Glomerular visceral epithelial cell (primary cell): ENCODE measurements at regions not wholly inside any gene's neighbourhood (a gene's known extent, or its start where the extent isn't known, plus 50 kb on each side); places are given as distances from the start of the nearest gene placed in this dataset.

Source experiments
- DNase-seq: peaks from one replicate; pipeline ENCODE4 v3.0.0-alpha.2; 2016; ENCODE audit errors: extremely low spot score

GRCh38 chr13:34038541-34039068, 220.7 kb downstream of the RFC3 start:
- DNase-seq = no peak

- no peak for DNase-seq
Measured at GRCh38 chr13:34039678-34040077, 221.7 kb downstream of the RFC3 start.

- no peak for DNase-seq
Measured at GRCh38 chr13:34040863-34041262, 222.9 kb downstream of the RFC3 start.

DNA sequence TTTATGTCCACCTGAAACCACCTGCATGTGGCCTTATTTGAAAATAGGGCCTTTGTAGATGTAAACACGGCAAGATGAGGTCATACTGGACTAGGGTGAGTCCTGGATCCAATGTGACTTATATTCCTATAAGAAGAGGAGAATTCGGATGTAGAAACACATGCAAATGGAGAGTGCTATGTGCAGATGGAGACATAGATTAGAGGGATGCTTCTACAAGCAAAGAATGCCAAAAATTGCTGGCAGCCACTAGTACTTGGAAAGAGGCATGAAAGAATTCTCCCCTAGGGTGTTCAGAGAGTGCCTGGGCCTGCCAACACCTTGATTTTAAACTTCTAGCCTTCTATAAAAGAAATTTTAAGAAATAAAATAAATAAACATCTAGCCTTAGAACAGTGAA, 226.1 kb downstream of the RFC3 start:
- DNase-seq = no peak

GRCh38 chr13:34044660-34045080, 226.7 kb downstream of the RFC3 start:
- DNase-seq = peak; percentile 33

DNA sequence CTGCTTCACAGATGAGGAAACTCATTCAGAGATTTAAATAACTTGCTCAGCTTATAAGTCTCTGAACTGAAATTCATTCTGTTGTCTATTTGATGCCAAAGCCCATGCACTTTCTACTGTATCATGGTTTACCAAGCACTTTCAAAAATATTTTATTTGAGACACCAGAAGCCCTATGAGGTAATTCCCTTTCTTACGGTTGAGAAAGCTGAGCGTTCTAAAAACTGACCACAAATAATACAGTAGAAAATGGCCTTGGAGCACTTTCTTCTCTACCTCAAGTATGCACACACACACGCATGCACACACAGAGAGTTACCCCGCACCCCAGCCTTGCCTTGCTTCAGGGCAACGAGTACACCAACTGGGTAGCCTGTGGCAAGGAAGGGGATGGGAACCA, 228.5 kb downstream of the RFC3 start:
- DNase-seq = no peak

DNA sequence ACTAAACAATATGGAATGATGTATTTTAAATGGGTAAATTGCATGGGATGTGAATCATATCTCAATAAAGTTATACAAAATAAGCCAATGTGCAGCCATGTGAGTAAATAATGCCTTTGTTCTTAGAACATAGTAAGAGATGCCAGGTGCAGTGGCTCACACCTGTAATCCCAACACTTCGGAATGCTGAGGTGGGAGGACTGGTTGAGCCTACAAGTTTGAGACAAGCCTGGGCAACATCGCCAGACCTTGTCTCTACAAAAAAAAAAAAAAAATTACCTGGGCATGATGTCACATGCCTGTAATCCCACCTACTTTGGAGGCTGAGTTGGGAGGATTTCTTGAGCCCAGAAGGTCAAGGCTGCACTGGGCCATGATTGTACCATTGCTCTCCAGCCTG, 230.7 kb downstream of the RFC3 start:
- DNase-seq = no peak

- no peak for DNase-seq
Measured at GRCh38 chr13:34056733-34057258, 238.8 kb downstream of the RFC3 start.

DNA sequence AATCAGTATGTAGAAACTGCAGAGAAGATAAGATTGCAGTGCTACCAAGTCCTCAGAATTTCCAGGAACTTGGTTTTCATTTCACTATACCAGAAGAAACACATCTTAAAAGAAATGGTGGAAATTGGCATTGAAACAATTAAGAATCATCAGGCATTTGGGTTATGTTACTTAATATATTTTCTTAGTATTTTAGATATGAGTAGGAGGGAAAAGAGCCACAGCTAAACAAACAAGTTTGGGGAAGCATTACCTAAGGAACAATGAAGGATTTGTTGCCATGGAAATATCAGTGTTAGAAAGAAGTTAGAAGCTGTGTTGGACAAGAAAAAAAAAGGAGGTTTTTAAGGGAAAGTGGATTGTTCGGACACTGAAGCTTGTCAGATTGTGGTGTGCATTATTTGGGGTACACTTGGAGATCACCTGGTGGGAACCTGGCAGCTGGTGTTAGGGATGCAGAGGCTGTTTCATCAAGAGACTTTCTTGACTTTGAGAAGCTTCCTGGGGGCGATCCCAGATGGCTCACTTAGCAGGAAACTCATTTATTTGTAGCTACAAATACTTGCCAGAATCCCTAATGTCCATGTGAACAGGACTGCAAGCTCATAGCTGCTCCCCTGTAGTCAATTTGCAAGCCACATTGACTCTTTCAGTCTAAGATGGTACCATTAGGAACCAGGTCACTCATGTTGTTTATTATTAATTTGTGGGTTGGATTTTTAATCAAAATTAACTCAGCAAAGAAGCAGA, 246.7 kb downstream of the RFC3 start:
- no peak for DNase-seq

- DNase-seq = no peak
Measured at GRCh38 chr13:34065928-34066327, 248.0 kb downstream of the RFC3 start.

GRCh38 chr13:34066344-34066743, 248.4 kb downstream of the RFC3 start:
- no peak for DNase-seq

- no peak for DNase-seq
Measured at GRCh38 chr13:34070006-34070405, 252.1 kb downstream of the RFC3 start.

- no peak for DNase-seq
Measured at GRCh38 chr13:34070544-34071303, 252.8 kb downstream of the RFC3 start.

DNA sequence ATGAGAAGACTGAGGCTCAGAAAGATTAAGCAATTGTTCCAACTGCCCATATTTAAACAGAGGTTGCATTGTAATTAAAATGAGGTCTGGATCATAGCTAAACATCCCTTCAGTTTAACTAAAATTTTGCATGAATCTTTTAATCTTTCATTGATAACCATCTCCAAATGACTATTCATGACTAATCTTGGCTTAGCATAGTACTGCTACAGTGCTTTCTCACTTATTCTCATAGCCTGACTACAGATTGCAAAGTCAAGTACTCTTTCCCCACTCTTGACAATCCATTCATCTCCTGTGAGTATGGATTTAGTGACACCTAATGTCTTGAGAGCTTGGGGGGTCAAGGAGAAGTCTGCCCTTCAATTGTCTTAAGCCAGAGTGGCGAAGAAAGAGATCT, 258.4 kb downstream of the RFC3 start:
- no peak for DNase-seq

- peak; percentile 4 for DNase-seq
Measured at GRCh38 chr13:34076943-34077703, 259.2 kb downstream of the RFC3 start.

DNA sequence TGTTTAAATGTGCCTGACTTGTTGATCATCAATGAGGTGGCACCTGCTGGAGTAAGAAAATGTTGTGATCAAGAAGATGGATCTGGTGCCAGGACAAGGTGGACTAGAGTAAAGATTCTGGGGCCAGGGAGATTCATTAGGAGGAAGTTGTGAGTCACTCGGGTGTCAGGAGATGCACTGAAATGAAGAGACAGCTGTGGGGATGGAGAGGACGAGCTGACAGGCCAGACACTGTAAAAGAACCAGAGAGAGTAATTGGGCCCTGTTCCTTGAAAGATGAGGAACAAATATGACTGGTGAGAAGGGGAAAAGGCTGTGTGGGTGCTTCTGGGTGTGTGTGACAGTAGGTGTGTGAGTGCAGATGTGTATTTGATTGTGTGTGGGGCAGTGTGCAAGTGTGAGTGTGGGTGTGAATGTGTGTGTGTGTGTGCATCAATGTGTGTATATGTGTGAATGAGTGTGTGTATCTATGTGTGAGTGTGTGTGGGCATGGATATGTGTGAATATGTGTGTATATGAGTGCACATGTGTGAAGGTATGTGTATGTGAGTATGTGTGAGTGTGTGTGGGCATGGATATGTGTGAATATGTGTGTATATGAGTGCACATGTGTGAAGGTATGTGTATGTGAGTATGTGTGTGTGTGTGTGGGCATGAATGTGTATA, 260.5 kb downstream of the RFC3 start:
- DNase-seq = no peak

DNA sequence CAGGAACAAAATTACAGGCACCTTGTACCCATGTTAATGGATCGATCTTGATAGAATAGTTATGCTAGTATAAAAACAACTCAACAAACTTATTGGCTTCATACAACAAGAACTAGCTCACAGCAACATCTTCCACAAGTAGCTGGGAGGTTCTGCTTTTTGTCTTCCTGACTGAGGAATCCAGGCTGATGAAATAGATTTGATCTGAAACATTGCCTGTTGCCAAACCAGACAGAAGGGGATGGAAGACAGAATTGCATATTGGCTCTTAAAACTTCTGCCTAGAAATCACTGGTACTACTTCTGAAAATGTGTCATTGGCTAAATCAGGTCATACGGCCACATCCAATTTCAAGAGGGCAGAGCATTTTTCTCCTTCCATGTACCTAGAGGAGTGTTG, 267.3 kb downstream of the RFC3 start:
- DNase-seq = no peak

GRCh38 chr13:34086281-34086680, 268.3 kb downstream of the RFC3 start:
- no peak for DNase-seq

GRCh38 chr13:34087791-34088190, 269.8 kb downstream of the RFC3 start:
- DNase-seq = no peak

GRCh38 chr13:34103854-34104253, 285.9 kb downstream of the RFC3 start:
- no peak for DNase-seq

- DNase-seq = no peak
Measured at GRCh38 chr13:34104853-34105252, 286.9 kb downstream of the RFC3 start.

DNA sequence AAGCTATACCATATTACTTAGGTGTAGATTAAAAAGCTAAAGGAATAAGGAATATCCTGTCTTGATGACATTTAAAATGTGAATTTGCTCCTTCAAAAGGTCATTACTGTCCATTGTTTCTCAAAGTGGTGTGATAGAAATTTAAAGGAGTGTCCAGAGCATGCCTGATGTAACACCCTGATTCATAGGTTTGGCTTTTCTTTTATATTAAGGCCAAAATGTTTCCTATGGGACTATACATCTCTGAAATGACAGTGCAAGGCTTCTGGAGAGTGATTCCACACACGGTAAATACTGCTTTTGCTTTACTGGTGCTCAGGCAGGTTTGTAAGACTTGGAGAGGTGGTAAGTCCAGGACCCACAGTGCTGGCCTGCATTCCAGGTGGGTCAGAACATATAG, 289.9 kb downstream of the RFC3 start:
- DNase-seq = no peak
